ENCODE measurements at regions not wholly inside any gene's neighbourhood (a gene's known extent, or its start where the extent isn't known, plus 50 kb on each side); places are given as distances from the start of the nearest gene placed in this dataset.

GRCh38 chr1:47554901-47555300, 117.1 kb downstream of the FOXD2 start:
- Histone ChIP-seq H3K27ac (no peak overlapping the region), H3K4me3 (no peak overlapping the region), H3K4me1 (no peaks in the 10 kb centered on the region), H3K27me3 (peaks cover 0 to 3% (median 2%) of the 10 kb centered on the region in 3 donors), H3K36me3 (no peaks in the 10 kb centered on the region), H3K9me3 (no peaks in the 10 kb centered on the region)
- ATAC-seq (no peak), DNase-seq (no peak)
- intact Hi-C loops (cut with DNase I; ENCODE audit: low total_unique reads) = no loop called here
- TF ChIP-seq POLR2A (IDR thresholded peaks at IDR 0.05) = no peak
- in situ Hi-C loops (cut with MboI; ENCODE audit: low sequenced_read_pairs in 4 of 4) = no loop called here

DNA sequence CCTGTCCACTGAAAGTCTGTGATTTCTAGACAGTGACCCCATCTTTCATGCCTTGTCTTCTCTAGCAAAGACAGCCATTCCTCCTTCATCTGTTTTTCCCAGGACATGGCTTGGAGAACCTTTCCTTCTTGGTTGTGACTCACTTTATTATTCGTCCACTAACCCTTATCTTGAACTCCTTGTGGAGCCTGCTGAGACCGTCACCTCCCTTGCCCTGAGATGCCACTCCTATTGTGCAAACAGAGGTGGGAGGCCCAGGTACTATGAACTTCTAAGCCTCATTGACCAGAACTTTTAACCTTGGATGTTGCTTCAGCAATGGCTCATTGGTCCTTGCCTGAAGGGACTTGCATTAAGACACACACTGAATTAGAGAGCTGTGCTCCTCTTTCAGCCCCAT, 117.5 kb downstream of the FOXD2 start:
- H3K27me3 ChIP-seq = peaks cover 0 to 4% (median 3%) of the 10 kb centered on the region in 3 donors
- no peaks in the 10 kb centered on the region for H3K4me1 ChIP-seq
- no peaks in the 10 kb centered on the region for H3K36me3 ChIP-seq
- TF ChIP-seq CTCF (IDR thresholded peaks at IDR 0.05 in 4 of 5, conservative IDR thresholded peaks at IDR 0.05 in 1 of 5) (no peak), POLR2A (IDR thresholded peaks at IDR 0.05) (no peak)
- intact Hi-C loops (cut with DNase I; ENCODE audit: low total_unique reads) = no loop called here
- H3K27ac ChIP-seq = no peak overlapping the region
- no peak for ATAC-seq
- in situ Hi-C loops (cut with MboI; ENCODE audit: low sequenced_read_pairs in 4 of 4) = no loop called here
- no peak for DNase-seq
- H3K4me3 ChIP-seq = no peak overlapping the region
- H3K9me3 ChIP-seq = no peaks in the 10 kb centered on the region

DNA sequence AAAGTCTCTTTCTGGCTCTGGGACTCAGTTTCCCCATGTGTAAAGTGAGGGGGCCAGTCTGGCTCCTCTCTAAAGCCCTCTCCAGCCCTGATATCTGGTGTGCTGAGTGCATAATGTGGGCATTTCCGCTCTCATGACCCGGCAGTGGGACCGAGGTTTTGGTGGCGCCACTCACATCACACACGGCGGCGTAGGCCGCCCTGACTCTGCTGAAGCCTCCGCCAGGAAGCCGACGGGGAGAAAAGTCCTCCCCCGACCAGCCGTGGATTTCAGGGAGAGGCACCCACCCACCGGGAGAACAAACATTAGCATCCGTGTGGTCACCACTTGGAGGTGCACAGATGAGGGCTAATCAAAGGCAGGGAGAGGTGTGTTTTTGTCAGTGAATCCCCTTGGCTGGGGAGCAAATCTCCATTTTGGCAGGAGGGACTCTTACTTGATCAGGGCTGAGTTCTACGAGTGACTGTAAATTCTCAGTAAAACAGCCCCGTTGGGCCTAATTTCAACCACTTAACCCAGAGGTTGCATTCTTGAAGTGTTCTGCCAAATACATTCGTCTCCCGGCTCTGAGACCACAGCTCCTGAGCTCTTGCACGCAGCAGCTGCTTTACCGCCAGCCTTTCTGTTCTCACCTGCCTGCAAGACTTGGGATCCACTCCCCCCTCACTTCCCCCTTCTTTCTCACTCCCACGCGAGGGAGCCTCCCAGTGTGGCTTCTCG, 118.2 kb downstream of the FOXD2 start:
- H3K4me3 ChIP-seq = no peak overlapping the region
- in situ Hi-C loops (cut with MboI; ENCODE audit: low sequenced_read_pairs in 4 of 4) = no loop called here
- TF ChIP-seq POLR2A (IDR thresholded peaks at IDR 0.05) (no peak), CTCF (IDR thresholded peaks at IDR 0.05 in 4 of 5, conservative IDR thresholded peaks at IDR 0.05 in 1 of 5) (no peak)
- H3K27me3 ChIP-seq = peaks cover 0 to 4% (median 3%) of the 10 kb centered on the region in 3 donors
- H3K4me1 ChIP-seq = no peaks in the 10 kb centered on the region
- no peaks in the 10 kb centered on the region for H3K36me3 ChIP-seq
- ATAC-seq = peak in 1 of 2 donors; percentile 42
- H3K27ac ChIP-seq = no peak overlapping the region
- no peaks in the 10 kb centered on the region for H3K9me3 ChIP-seq
- no peak for DNase-seq
- intact Hi-C loops (cut with DNase I; ENCODE audit: low total_unique reads) = no loop called here

- Histone ChIP-seq H3K27me3 (peaks cover 0 to 4% (median 3%) of the 10 kb centered on the region in 3 donors), H3K4me3 (no peak overlapping the region), H3K4me1 (peaks cover 0 to 9% of the 10 kb centered on the region in 2 donors), H3K27ac (no peak overlapping the region), H3K36me3 (no peaks in the 10 kb centered on the region), H3K9me3 (no peaks in the 10 kb centered on the region)
- intact Hi-C loops (cut with DNase I; ENCODE audit: low total_unique reads) (no loop called here), in situ Hi-C loops (cut with MboI; ENCODE audit: low sequenced_read_pairs in 4 of 4) (no loop called here)
- DNase-seq (no peak), ATAC-seq (no peak)
- TF ChIP-seq POLR2A (IDR thresholded peaks at IDR 0.05) (no peak), CTCF (IDR thresholded peaks at IDR 0.05 in 4 of 5, conservative IDR thresholded peaks at IDR 0.05 in 1 of 5) (no peak)
Observed at GRCh38 chr1:47557066-47557465, 119.2 kb downstream of the FOXD2 start.

GRCh38 chr1:47558601-47559593, 121.1 kb downstream of the FOXD2 start:
- in situ Hi-C loops (cut with MboI; ENCODE audit: low sequenced_read_pairs in 4 of 4) (no loop called here), intact Hi-C loops (cut with DNase I; ENCODE audit: low total_unique reads) (no loop called here)
- peaks cover 0 to 4% (median 3%) of the 10 kb centered on the region in 3 donors for H3K27me3 ChIP-seq
- no peaks in the 10 kb centered on the region for H3K36me3 ChIP-seq
- H3K27ac ChIP-seq = no peak overlapping the region
- ATAC-seq (no peak), DNase-seq (no peak)
- no peak for TF ChIP-seq POLR2A (IDR thresholded peaks at IDR 0.05)
- no peak for TF ChIP-seq CTCF (IDR thresholded peaks at IDR 0.05 in 4 of 5, conservative IDR thresholded peaks at IDR 0.05 in 1 of 5)
- no peaks in the 10 kb centered on the region for H3K9me3 ChIP-seq
- no peak overlapping the region for H3K4me3 ChIP-seq
- peaks cover 0 to 21% of the 10 kb centered on the region in 2 donors for H3K4me1 ChIP-seq
